GM12892 (cell line): ENCODE measurements at regions not wholly inside any gene's neighbourhood (a gene's known extent, or its start where the extent isn't known, plus 50 kb on each side); places are given as distances from the start of the nearest gene placed in this dataset.

Source experiments
- POLR2A ChIP-seq: IDR thresholded peaks from 2 replicates; pipeline ENCODE4 v1.6.1; 2011; ENCODE audit warnings: low read depth, low read length, control low read depth
- TAF1 ChIP-seq: IDR thresholded peaks from 2 replicates; pipeline ENCODE4 v1.6.1; 2011; ENCODE audit warnings: low read depth, mild to moderate bottlenecking, control low read depth, low read length, borderline replicate concordance

DNA sequence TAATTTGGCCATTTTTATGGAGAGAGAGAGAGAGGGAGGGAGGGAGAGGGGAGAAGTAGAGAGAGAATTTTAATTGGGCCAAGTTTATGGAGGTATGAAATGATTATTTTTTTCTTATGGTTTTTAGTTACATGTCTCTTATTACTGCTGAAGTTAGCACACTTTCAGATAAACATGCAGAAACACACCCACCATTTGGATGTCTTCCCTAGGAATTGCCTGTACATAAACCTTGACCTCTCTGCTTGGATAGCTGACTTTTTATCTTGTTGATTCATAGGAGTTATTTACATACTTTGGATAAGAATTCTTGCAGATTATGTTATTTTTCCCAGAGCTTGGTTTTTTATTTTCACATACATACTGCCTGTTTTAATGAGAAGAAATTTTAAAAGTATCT lies 310.2 kb upstream of the ADAMTS5 start:
- TF ChIP-seq TAF1 (no peak), POLR2A (no peak)
